ENCODE measurements at regions not wholly inside any gene's neighbourhood (a gene's known extent, or its start where the extent isn't known, plus 50 kb on each side); places are given as distances from the start of the nearest gene placed in this dataset.
"Not testable (repeated sequence)": the region's sequence is repeated elsewhere in the genome, so short reads cannot be mapped to it uniquely, and the experiment has no call there.

- H3K27ac ChIP-seq (replicated peaks); H3K4me3 ChIP-seq (replicated peaks; ENCODE audit: insufficient read depth, low read length); DNase-seq (ENCODE audit: low read depth in 1 of 2, low spot score in 1 of 2); H3K27me3 ChIP-seq (ENCODE audit: insufficient read depth, poor library complexity, severe bottlenecking): not testable (repeated sequence)
Observed at GRCh38 chr11:37431633-37432230, 833.7 kb upstream of the RAG2 start.

- not testable (repeated sequence) for H3K27me3 ChIP-seq (ENCODE audit: insufficient read depth, poor library complexity, severe bottlenecking); H3K27ac ChIP-seq (replicated peaks); H3K4me3 ChIP-seq (replicated peaks; ENCODE audit: insufficient read depth, low read length); DNase-seq (ENCODE audit: low read depth in 1 of 2, low spot score in 1 of 2)
Observed at GRCh38 chr11:37430966-37431632, 833.1 kb upstream of the RAG2 start.

GRCh38 chr11:37422511-37422910 lies 824.5 kb upstream of the RAG2 start:
- no peak for DNase-seq (ENCODE audit: low read depth in 1 of 2, low spot score in 1 of 2)
- no peak overlapping the region for H3K4me3 ChIP-seq (replicated peaks; ENCODE audit: insufficient read depth, low read length)
- TF ChIP-seq REST (IDR thresholded peaks at IDR 0.05; ENCODE audit: insufficient replicate concordance, low read depth): no peak
- TF ChIP-seq GABPA (IDR thresholded peaks at IDR 0.05; ENCODE audit: low read depth): no peak
- TF ChIP-seq POLR2AphosphoS5 (IDR thresholded peaks at IDR 0.05; ENCODE audit: low read depth): no peak
- no peak for TF ChIP-seq CTCF (IDR thresholded peaks at IDR 0.05; ENCODE audit: insufficient read depth, low read length)
- no peak for TF ChIP-seq SPI1 (IDR thresholded peaks at IDR 0.05; ENCODE audit: borderline replicate concordance, low read depth)
- H3K27ac ChIP-seq (replicated peaks): no peak overlapping the region
- H3K27me3 ChIP-seq (ENCODE audit: insufficient read depth, poor library complexity, severe bottlenecking): no peaks in the 10 kb centered on the region

GRCh38 chr11:37411289-37411688 lies 813.3 kb upstream of the RAG2 start:
- TF ChIP-seq REST (IDR thresholded peaks at IDR 0.05; ENCODE audit: insufficient replicate concordance, low read depth) (no peak), SPI1 (IDR thresholded peaks at IDR 0.05; ENCODE audit: borderline replicate concordance, low read depth) (no peak), POLR2AphosphoS5 (IDR thresholded peaks at IDR 0.05; ENCODE audit: low read depth) (no peak), GABPA (IDR thresholded peaks at IDR 0.05; ENCODE audit: low read depth) (no peak), CTCF (IDR thresholded peaks at IDR 0.05; ENCODE audit: insufficient read depth, low read length) (no peak)
- no peak overlapping the region for H3K27ac ChIP-seq (replicated peaks)
- no peak overlapping the region for H3K4me3 ChIP-seq (replicated peaks; ENCODE audit: insufficient read depth, low read length)
- no peaks in the 10 kb centered on the region for H3K27me3 ChIP-seq (ENCODE audit: insufficient read depth, poor library complexity, severe bottlenecking)
- no peak for DNase-seq (ENCODE audit: low read depth in 1 of 2, low spot score in 1 of 2)

GRCh38 chr11:37409124-37409523 lies 811.1 kb upstream of the RAG2 start:
- Histone ChIP-seq H3K27me3 (ENCODE audit: insufficient read depth, poor library complexity, severe bottlenecking) (no peaks in the 10 kb centered on the region), H3K4me3 (replicated peaks; ENCODE audit: insufficient read depth, low read length) (no peak overlapping the region), H3K27ac (replicated peaks) (no peak overlapping the region)
- no peak for DNase-seq (ENCODE audit: low read depth in 1 of 2, low spot score in 1 of 2)
- TF ChIP-seq REST (IDR thresholded peaks at IDR 0.05; ENCODE audit: insufficient replicate concordance, low read depth) (no peak), POLR2AphosphoS5 (IDR thresholded peaks at IDR 0.05; ENCODE audit: low read depth) (no peak), CTCF (IDR thresholded peaks at IDR 0.05; ENCODE audit: insufficient read depth, low read length) (no peak), GABPA (IDR thresholded peaks at IDR 0.05; ENCODE audit: low read depth) (no peak), SPI1 (IDR thresholded peaks at IDR 0.05; ENCODE audit: borderline replicate concordance, low read depth) (no peak)

Data from HL-60 (cell line).